HG03175 (cell line): ENCODE measurements at regions not wholly inside any gene's neighbourhood (a gene's known extent, or its start where the extent isn't known, plus 50 kb on each side); places are given as distances from the start of the nearest gene placed in this dataset.

Experiments used
- ATAC-seq: cut with Tn5 transposase; IDR thresholded peaks from one replicate; pipeline ENCODE4 v1.9.1; 2021; ENCODE audit warnings: mild to moderate bottlenecking, moderate library complexity; ENCODE audit not compliant: unreplicated experiment

- ATAC-seq: no peak
These were observed 222.5 kb upstream of the PRICKLE1 start for GRCh38 chr12:42812086-42812485.

- ATAC-seq: no peak
These were observed 220.5 kb upstream of the PRICKLE1 start for GRCh38 chr12:42810006-42810405.

GRCh38 chr12:42809226-42809625, 219.7 kb upstream of the PRICKLE1 start:
- ATAC-seq: no peak

- no peak for ATAC-seq
These were observed 218.2 kb upstream of the PRICKLE1 start for GRCh38 chr12:42807766-42808165.

- ATAC-seq: no peak
These were observed 217.7 kb upstream of the PRICKLE1 start for GRCh38 chr12:42807251-42807650.

GRCh38 chr12:42804928-42805327, 215.4 kb upstream of the PRICKLE1 start:
- ATAC-seq: no peak

- ATAC-seq: no peak
These were observed 213.2 kb upstream of the PRICKLE1 start for GRCh38 chr12:42802785-42803189.

- no peak for ATAC-seq
These were observed 211.7 kb upstream of the PRICKLE1 start for GRCh38 chr12:42801271-42801670.

GRCh38 chr12:42799966-42800365, 210.4 kb upstream of the PRICKLE1 start:
- ATAC-seq: no peak

GRCh38 chr12:42798811-42799438, 209.4 kb upstream of the PRICKLE1 start:
- no peak for ATAC-seq

GRCh38 chr12:42794806-42795205, 205.3 kb upstream of the PRICKLE1 start:
- no peak for ATAC-seq

- no peak for ATAC-seq
These were observed 203.6 kb upstream of the PRICKLE1 start for GRCh38 chr12:42793166-42793565.

GRCh38 chr12:42792265-42792664, 202.7 kb upstream of the PRICKLE1 start:
- no peak for ATAC-seq

GRCh38 chr12:42791399-42791798, 201.9 kb upstream of the PRICKLE1 start:
- ATAC-seq: no peak

- no peak for ATAC-seq
These were observed 201.2 kb upstream of the PRICKLE1 start for GRCh38 chr12:42790761-42791151.

GRCh38 chr12:42789808-42790760, 200.5 kb upstream of the PRICKLE1 start:
- ATAC-seq: no peak

GRCh38 chr12:42786400-42787148, 197.0 kb upstream of the PRICKLE1 start:
- ATAC-seq: no peak

- ATAC-seq: no peak
These were observed 196.4 kb upstream of the PRICKLE1 start for GRCh38 chr12:42785944-42786343.

- no peak for ATAC-seq
These were observed 191.1 kb upstream of the PRICKLE1 start for GRCh38 chr12:42780671-42781070.

GRCh38 chr12:42779186-42779859, 189.8 kb upstream of the PRICKLE1 start:
- ATAC-seq: no peak

- no peak for ATAC-seq
These were observed 186.8 kb upstream of the PRICKLE1 start for GRCh38 chr12:42776396-42776795.
